Medulla oblongata (tissue), 1 donor: ENCODE measurements at regions not wholly inside any gene's neighbourhood (a gene's known extent, or its start where the extent isn't known, plus 50 kb on each side); places are given as distances from the start of the nearest gene placed in this dataset.
"Not testable (repeated sequence)": the region's sequence is repeated elsewhere in the genome, so short reads cannot be mapped to it uniquely, and the experiment has no call there.

ENCODE experiments used
- DNase-seq: peaks from one replicate; pipeline ENCODE4 v3.0.0-alpha.2; 2015; ENCODE audit errors: extremely low spot score

- no peak for DNase-seq
Observed at GRCh38 chr7:16369855-16370254, 51.5 kb downstream of the CRPPA start.

GRCh38 chr7:16369309-16369708 lies 52.0 kb downstream of the CRPPA start:
- not testable (repeated sequence) for DNase-seq

- no peak for DNase-seq
Observed at GRCh38 chr7:16368885-16369284, 52.5 kb downstream of the CRPPA start.

- DNase-seq: no peak
Observed at GRCh38 chr7:16367115-16367514, 54.2 kb downstream of the CRPPA start.

GRCh38 chr7:16365952-16366351 lies 55.4 kb downstream of the CRPPA start:
- DNase-seq: no peak

GRCh38 chr7:16365177-16365576 lies 56.2 kb downstream of the CRPPA start:
- no peak for DNase-seq

GRCh38 chr7:16359216-16359615 lies 62.1 kb downstream of the CRPPA start:
- DNase-seq: no peak

- DNase-seq: peak; percentile 6
Observed at GRCh38 chr7:16357921-16358320, 63.4 kb downstream of the CRPPA start.

- no peak for DNase-seq
Observed at GRCh38 chr7:16357474-16357873, 63.9 kb downstream of the CRPPA start.

- DNase-seq: no peak
Observed at GRCh38 chr7:16356301-16356958, 64.9 kb downstream of the CRPPA start.

- no peak for DNase-seq
Observed at GRCh38 chr7:16354573-16354972, 66.8 kb downstream of the CRPPA start.

- no peak for DNase-seq
Observed at GRCh38 chr7:16353226-16353625, 68.1 kb downstream of the CRPPA start.

- no peak for DNase-seq
Observed at GRCh38 chr7:16350634-16351033, 70.7 kb downstream of the CRPPA start.

GRCh38 chr7:16348251-16348650 lies 73.1 kb downstream of the CRPPA start:
- no peak for DNase-seq

GRCh38 chr7:16347827-16348192 lies 73.5 kb downstream of the CRPPA start:
- no peak for DNase-seq

- DNase-seq: no peak
Observed at GRCh38 chr7:16347066-16347826, 74.1 kb downstream of the CRPPA start.

- DNase-seq: no peak
Observed at GRCh38 chr7:16345979-16346958, 75.1 kb downstream of the CRPPA start.

- no peak for DNase-seq
Observed at GRCh38 chr7:16344927-16345326, 76.4 kb downstream of the CRPPA start.

- no peak for DNase-seq
Observed at GRCh38 chr7:16343612-16344011, 77.7 kb downstream of the CRPPA start.

- no peak for DNase-seq
Observed at GRCh38 chr7:16338065-16338464, 83.3 kb downstream of the CRPPA start.

GRCh38 chr7:16326106-16326505 lies 95.2 kb downstream of the CRPPA start:
- no peak for DNase-seq

- no peak for DNase-seq
Observed at GRCh38 chr7:16323313-16323712, 98.0 kb downstream of the CRPPA start.
